ENCODE measurements at regions not wholly inside any gene's neighbourhood (a gene's known extent, or its start where the extent isn't known, plus 50 kb on each side); places are given as distances from the start of the nearest gene placed in this dataset.

GRCh38 chr9:81156381-81156780 lies 533.0 kb downstream of the TLE1 start:
- no peak for DNase-seq

GRCh38 chr9:81150016-81150625 lies 539.2 kb downstream of the TLE1 start:
- no peak for DNase-seq

- no peak for DNase-seq
Observed at GRCh38 chr9:81146684-81147337, 542.5 kb downstream of the TLE1 start.

GRCh38 chr9:81146241-81146640 lies 543.1 kb downstream of the TLE1 start:
- DNase-seq, result no peak

GRCh38 chr9:81145331-81145963 lies 543.9 kb downstream of the TLE1 start:
- no peak for DNase-seq

- no peak for DNase-seq
Observed at GRCh38 chr9:81141961-81142360, 547.4 kb downstream of the TLE1 start.

GRCh38 chr9:81137976-81138568 lies 551.3 kb downstream of the TLE1 start:
- DNase-seq, result no peak

- no peak for DNase-seq
Observed at GRCh38 chr9:81132796-81133195, 556.6 kb downstream of the TLE1 start.

GRCh38 chr9:81132318-81132717 lies 557.0 kb downstream of the TLE1 start:
- DNase-seq, result no peak

GRCh38 chr9:81128701-81129100 lies 560.6 kb downstream of the TLE1 start:
- no peak for DNase-seq

GRCh38 chr9:81125446-81126092 lies 563.8 kb downstream of the TLE1 start:
- DNase-seq, result no peak

- DNase-seq, result no peak
Observed at GRCh38 chr9:81123526-81123925, 565.8 kb downstream of the TLE1 start.

- no peak for DNase-seq
Observed at GRCh38 chr9:81122749-81123148, 566.6 kb downstream of the TLE1 start.

GRCh38 chr9:81119591-81119990 lies 569.8 kb downstream of the TLE1 start:
- no peak for DNase-seq

GRCh38 chr9:81118416-81118815 lies 570.9 kb downstream of the TLE1 start:
- DNase-seq, result no peak

- DNase-seq, result no peak
Observed at GRCh38 chr9:81116340-81117137, 572.8 kb downstream of the TLE1 start.

- no peak for DNase-seq
Observed at GRCh38 chr9:81113453-81114124, 575.8 kb downstream of the TLE1 start.

GRCh38 chr9:81112627-81113452 lies 576.5 kb downstream of the TLE1 start:
- no peak for DNase-seq

- no peak for DNase-seq
Observed at GRCh38 chr9:81108821-81109220, 580.5 kb downstream of the TLE1 start.

GRCh38 chr9:81108391-81108790 lies 581.0 kb downstream of the TLE1 start:
- DNase-seq, result no peak
